A673 (cell line): ENCODE measurements at regions not wholly inside any gene's neighbourhood (a gene's known extent, or its start where the extent isn't known, plus 50 kb on each side); places are given as distances from the start of the nearest gene placed in this dataset.

Experiments
- BruUV-seq: library from RNA; stranded (reverse); fragments of 400-500 nt; replicated peaks from 2 replicates; lab custom pipeline; 2021; lab: Mats Ljungman, UMichigan
- CTCF ChIA-PET: fragments of 300-600 bp; sonication (Branson Sonifier 250); formaldehyde crosslinking; loops from one replicate; lab custom pipeline; 2022; ENCODE audit warnings: antibody characterized with exemption; lab: Charles Lee
- POLR2A ChIA-PET: fragments of 300-600 bp; sonication (Branson Sonifier 250); formaldehyde crosslinking; loops from one replicate; lab custom pipeline; 2022; ENCODE audit warnings: antibody characterized with exemption; ENCODE audit not compliant: low non-redundant PET; lab: Charles Lee
- DNase-seq: peaks from one replicate; pipeline ENCODE4 v3.0.0-alpha.2; 2015; ENCODE audit warnings: low spot score
- H3K27ac ChIP-seq: fragments of 200-600 bp; sonication (generic); 2 replicates; pipeline ENCODE4 v1.5.1; 2016; ENCODE audit warnings: mixed run types, low read depth, mild to moderate bottlenecking, mixed read lengths, antibody characterized with exemption, low read length; ENCODE audit not compliant: poor library complexity, severe bottlenecking
- H3K27me3 ChIP-seq: fragments of 200-600 bp; sonication (generic); replicated peaks from 2 replicates; pipeline ENCODE4 v1.6.1; 2017; ENCODE audit warnings: mixed run types, low read depth, mild to moderate bottlenecking, mixed read lengths, antibody characterized with exemption, low read length; ENCODE audit not compliant: insufficient read depth, poor library complexity
- H3K36me3 ChIP-seq: fragments of 200-600 bp; sonication (generic); 2 replicates; pipeline ENCODE4 v1.6.1; 2016; ENCODE audit warnings: mixed run types, mild to moderate bottlenecking, mixed read lengths, antibody characterized with exemption, low read length; ENCODE audit not compliant: insufficient read depth, poor library complexity, severe bottlenecking
- H3K4me1 ChIP-seq: fragments of 200-600 bp; sonication (generic); 2 replicates; pipeline ENCODE4 v1.6.1; 2017; ENCODE audit warnings: mixed run types, mild to moderate bottlenecking, mixed read lengths, antibody characterized with exemption, low read length; ENCODE audit not compliant: insufficient read depth, poor library complexity, severe bottlenecking
- H3K4me3 ChIP-seq: fragments of 200-600 bp; sonication (generic); 2 replicates; pipeline ENCODE4 v1.5.1; 2016; ENCODE audit warnings: low read depth, mixed run types, mild to moderate bottlenecking, mixed read lengths, low read length; ENCODE audit not compliant: poor library complexity, severe bottlenecking
- H3K9me3 ChIP-seq: fragments of 200-600 bp; sonication (generic); 2 replicates; pipeline ENCODE4 v1.6.1; 2016; ENCODE audit warnings: mixed run types, low read depth, mild to moderate bottlenecking, mixed read lengths, antibody characterized with exemption, low read length; ENCODE audit not compliant: poor library complexity, severe bottlenecking
- EZH2 ChIP-seq: fragments of 200-600 bp; sonication (generic); IDR thresholded peaks from 2 replicates; pipeline ENCODE4 v1.6.1; 2017; ENCODE audit warnings: borderline replicate concordance, low read depth, mild to moderate bottlenecking, mixed read lengths, antibody characterized with exemption, low read length; ENCODE audit not compliant: poor library complexity, severe bottlenecking
- intact Hi-C: fragments of 100-400 bp; cut with micrococcal nuclease; formaldehyde crosslinking; loops from one replicate; pipeline ENCODE4 v1.10.0; 2022; ENCODE audit not compliant: unreplicated experiment
- TF ChIP-seq, protein P1 (sequence below): fragments of 300-800, 200-600 bp; sonication (generic); conservative IDR thresholded peaks from 2 replicates; pipeline ENCODE4 v1.5.1; 2017; ENCODE audit warnings: low read depth, mild to moderate bottlenecking, antibody characterized with exemption, low read length, moderate library complexity, mixed read lengths

- Histone ChIP-seq H3K27ac (no peak overlapping the region), H3K27me3 (no peaks in the 10 kb centered on the region), H3K4me3 (no peak overlapping the region), H3K36me3 (no peaks in the 10 kb centered on the region), H3K4me1 (no peaks in the 10 kb centered on the region), H3K9me3 (no peaks in the 10 kb centered on the region)
- intact Hi-C loops, result loop anchor here (2.0 kb wide), 3 partner anchors 565 to 719 kb away; no protein-coding TSS in a partner anchor
- no TSS peak for BruUV-seq
- CTCF ChIA-PET, result interaction anchor here (1.0 kb wide), 1 partner anchor 565 kb away, joined by 3 read pairs; no protein-coding TSS in a partner anchor
- DNase-seq, result no peak
- TF ChIP-seq, protein P1, sequence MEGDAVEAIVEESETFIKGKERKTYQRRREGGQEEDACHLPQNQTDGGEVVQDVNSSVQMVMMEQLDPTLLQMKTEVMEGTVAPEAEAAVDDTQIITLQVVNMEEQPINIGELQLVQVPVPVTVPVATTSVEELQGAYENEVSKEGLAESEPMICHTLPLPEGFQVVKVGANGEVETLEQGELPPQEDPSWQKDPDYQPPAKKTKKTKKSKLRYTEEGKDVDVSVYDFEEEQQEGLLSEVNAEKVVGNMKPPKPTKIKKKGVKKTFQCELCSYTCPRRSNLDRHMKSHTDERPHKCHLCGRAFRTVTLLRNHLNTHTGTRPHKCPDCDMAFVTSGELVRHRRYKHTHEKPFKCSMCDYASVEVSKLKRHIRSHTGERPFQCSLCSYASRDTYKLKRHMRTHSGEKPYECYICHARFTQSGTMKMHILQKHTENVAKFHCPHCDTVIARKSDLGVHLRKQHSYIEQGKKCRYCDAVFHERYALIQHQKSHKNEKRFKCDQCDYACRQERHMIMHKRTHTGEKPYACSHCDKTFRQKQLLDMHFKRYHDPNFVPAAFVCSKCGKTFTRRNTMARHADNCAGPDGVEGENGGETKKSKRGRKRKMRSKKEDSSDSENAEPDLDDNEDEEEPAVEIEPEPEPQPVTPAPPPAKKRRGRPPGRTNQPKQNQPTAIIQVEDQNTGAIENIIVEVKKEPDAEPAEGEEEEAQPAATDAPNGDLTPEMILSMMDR, result no peak
- TF ChIP-seq EZH2, result no peak
- POLR2A ChIA-PET, result no interaction called here
Observed at GRCh38 chr2:158743879-158744278, 51.2 kb upstream of the DAPL1 start.

DNA sequence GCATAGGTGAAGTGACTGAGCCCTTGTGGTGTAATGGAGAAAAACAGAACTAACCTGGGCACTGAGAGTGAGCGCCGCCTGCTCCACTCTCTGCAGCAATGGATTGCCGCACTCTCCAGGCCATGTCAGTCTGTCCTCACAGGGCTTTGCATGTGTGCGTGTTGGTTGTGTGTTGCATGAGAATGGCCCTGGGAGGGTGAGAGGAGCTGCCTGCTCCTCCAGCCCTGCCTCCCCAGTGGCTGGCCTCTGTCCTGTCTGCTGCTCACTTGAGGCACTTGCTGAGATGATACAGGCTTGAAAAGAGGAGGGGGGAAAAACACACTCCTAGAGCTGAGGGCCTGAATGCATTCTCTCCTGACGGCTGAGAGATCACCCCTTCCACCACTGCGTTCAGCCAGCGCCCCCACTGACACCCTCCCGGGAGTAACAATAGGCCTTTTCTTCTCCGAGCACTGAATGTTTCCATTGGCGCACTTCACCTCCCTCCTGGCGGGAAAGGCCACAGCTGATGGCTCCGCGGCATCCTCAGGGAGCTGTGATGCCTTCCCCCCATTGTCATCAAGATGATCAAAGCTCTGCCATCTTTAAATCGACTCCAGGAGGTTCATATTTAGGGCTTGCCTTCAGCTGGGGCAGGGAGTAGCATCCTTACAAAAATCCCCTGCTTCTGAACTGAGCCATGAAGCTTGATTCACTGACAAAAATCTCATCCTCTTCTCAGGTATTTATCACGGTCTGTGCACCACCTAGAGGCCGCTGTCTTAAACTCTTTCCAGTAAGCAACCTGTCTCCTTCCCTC, 49.9 kb upstream of the DAPL1 start:
- no peak overlapping the region for H3K4me3 ChIP-seq

More for the DNA sequence above, 49.9 kb upstream of the DAPL1 start:
- TF ChIP-seq, protein P1, result peak; percentile 67
- no peak for TF ChIP-seq EZH2
- H3K4me1 ChIP-seq, result no peaks in the 10 kb centered on the region
- H3K36me3 ChIP-seq, result no peaks in the 10 kb centered on the region
- POLR2A ChIA-PET, result no interaction called here
- intact Hi-C loops, result loop anchor here (2.0 kb wide), 3 partner anchors 566 to 720 kb away; no protein-coding TSS in a partner anchor
- CTCF ChIA-PET, result interaction anchor here (0.6 to 2.1 kb wide), 6 partner anchors 9 to 721 kb away, joined by 3 to 29 read pairs (median 4); no protein-coding TSS in a partner anchor
- H3K27ac ChIP-seq, result no peak overlapping the region
- peak; percentile 68 for DNase-seq
- no TSS peak for BruUV-seq
- H3K9me3 ChIP-seq, result no peaks in the 10 kb centered on the region
- H3K27me3 ChIP-seq, result no peaks in the 10 kb centered on the region
